ENCODE measurements at regions not wholly inside any gene's neighbourhood (a gene's known extent, or its start where the extent isn't known, plus 50 kb on each side); places are given as distances from the start of the nearest gene placed in this dataset.

GRCh38 chr7:118713039-118713438, 488.5 kb downstream of the ANKRD7 start:
- TF ChIP-seq POLR2A (IDR thresholded peaks at IDR 0.05; ENCODE audit: low read depth, low read length) = no peak
- TF ChIP-seq CTCF (conservative IDR thresholded peaks at IDR 0.05; ENCODE audit: low read depth, low read length) = no peak
- no peak for TF ChIP-seq RFX5 (IDR thresholded peaks at IDR 0.05; ENCODE audit: low read depth, low read length)
- no peak for TF ChIP-seq RAD21 (IDR thresholded peaks at IDR 0.05; ENCODE audit: low read length)
- TF ChIP-seq FOS (IDR thresholded peaks at IDR 0.05; ENCODE audit: low read depth, low read length) = no peak
- TF ChIP-seq ELK1 (IDR thresholded peaks at IDR 0.05; ENCODE audit: borderline replicate concordance, low read depth, low read length) = no peak
- no peak for TF ChIP-seq RCOR1 (IDR thresholded peaks at IDR 0.05; ENCODE audit: insufficient replicate concordance, low read length)

Measured in IMR-90 (cell line).